ENCODE measurements at regions not wholly inside any gene's neighbourhood (a gene's known extent, or its start where the extent isn't known, plus 50 kb on each side); places are given as distances from the start of the nearest gene placed in this dataset.

DNA sequence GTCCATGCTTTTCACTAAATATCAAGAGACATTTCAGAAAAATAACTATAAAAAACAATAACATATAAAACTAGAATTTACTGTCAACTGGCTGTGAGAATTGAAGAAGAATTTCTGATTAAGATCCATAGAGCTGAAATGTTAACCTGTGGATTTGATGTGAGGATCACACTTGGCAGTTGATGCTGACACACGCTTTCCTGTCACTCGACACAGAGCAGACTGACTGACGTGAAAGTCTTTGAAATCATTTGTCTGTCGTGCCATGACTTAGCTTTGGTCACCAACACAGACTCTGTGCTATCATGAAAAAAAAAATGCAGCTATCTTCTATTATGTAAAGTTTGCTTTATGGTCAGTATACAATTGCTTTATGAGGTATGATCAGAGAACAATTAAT is 706.0 kb upstream of the ZP4 start:
- H3K4me3 ChIP-seq (ENCODE audit: low read depth, low read length), result no peak overlapping the region
- TF ChIP-seq, protein P1, sequence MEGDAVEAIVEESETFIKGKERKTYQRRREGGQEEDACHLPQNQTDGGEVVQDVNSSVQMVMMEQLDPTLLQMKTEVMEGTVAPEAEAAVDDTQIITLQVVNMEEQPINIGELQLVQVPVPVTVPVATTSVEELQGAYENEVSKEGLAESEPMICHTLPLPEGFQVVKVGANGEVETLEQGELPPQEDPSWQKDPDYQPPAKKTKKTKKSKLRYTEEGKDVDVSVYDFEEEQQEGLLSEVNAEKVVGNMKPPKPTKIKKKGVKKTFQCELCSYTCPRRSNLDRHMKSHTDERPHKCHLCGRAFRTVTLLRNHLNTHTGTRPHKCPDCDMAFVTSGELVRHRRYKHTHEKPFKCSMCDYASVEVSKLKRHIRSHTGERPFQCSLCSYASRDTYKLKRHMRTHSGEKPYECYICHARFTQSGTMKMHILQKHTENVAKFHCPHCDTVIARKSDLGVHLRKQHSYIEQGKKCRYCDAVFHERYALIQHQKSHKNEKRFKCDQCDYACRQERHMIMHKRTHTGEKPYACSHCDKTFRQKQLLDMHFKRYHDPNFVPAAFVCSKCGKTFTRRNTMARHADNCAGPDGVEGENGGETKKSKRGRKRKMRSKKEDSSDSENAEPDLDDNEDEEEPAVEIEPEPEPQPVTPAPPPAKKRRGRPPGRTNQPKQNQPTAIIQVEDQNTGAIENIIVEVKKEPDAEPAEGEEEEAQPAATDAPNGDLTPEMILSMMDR (IDR thresholded peaks at IDR 0.05; ENCODE audit: low read depth, low read length, missing control alignments), result no peak
- no peak for DNase-seq (ENCODE audit: low read depth)
- in situ Hi-C loops (cut with HindIII; ENCODE audit: low sequenced_read_pairs), result no loop called here

DNA sequence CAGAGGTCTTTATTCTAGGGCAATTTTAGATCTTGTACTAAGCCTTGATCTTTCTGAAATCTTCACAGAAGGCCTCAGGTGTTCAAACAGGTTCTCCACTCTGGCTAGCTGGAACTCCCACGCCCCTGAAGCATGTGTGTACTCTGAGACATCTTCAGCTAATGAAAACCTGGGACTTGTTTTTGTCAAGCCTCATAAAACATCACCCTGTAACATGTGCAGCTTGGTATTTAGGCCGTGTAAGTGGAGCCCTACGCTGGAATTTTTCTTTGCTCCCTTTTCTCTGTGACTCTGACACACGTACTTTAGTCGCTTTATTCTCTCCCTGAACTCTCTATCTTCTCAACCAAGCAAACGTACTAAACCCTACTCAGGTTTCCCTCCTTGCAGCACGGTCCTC is 701.9 kb upstream of the ZP4 start:
- H3K4me3 ChIP-seq (ENCODE audit: low read depth, low read length), result no peak overlapping the region
- TF ChIP-seq, protein P1 (IDR thresholded peaks at IDR 0.05; ENCODE audit: low read depth, low read length, missing control alignments), result no peak
- DNase-seq (ENCODE audit: low read depth), result no peak
- in situ Hi-C loops (cut with HindIII; ENCODE audit: low sequenced_read_pairs), result no loop called here

DNA sequence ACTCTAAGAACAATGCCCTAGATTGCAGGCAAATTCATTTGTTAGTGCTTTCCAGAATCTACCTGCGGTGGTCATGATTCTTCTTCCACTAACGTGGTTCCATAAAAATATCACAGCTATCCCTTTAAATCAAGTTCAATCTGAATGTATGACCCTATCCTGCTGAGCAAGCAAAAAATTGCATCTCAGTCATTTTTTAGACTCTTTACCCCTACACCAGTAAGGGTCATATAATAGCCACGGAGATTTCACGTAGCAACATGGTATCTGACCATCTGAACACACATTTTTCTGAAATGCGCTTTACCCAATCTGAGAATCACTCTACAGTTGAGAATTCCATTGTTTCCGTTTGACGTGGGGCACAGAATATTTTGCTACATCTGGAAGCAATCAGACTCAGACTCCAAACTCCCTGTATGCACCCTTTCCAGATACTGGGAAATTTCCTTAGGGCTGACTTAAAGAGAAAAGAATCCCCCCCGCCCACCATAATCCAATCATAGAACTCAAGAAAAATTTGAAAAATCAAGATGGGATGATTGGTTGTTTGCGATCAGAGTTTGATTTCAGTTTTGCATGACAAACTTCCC is 699.2 kb upstream of the ZP4 start:
- DNase-seq (ENCODE audit: low read depth), result no peak
- H3K4me3 ChIP-seq (ENCODE audit: low read depth, low read length), result no peak overlapping the region
- in situ Hi-C loops (cut with HindIII; ENCODE audit: low sequenced_read_pairs), result no loop called here

DNA sequence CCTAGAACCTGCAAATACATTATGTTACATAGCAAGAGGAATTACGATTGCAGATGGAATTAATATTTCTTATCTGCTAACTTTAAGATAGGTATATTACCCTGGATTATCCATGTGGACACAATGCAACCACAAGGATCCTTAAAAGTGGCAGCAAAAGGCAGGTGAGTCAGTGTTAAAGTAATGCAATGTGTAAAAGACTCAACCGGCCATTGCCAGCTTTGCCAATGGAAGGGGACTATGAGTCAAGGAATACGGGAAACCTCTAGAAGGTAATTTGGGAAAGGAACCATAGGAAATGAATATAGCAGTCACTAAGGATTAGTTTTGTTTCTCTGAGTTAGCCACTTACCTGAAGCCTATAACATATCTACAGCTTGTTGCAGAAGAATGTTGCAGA is 692.1 kb upstream of the ZP4 start:
- DNase-seq (ENCODE audit: low read depth), result no peak
- TF ChIP-seq, protein P1 (IDR thresholded peaks at IDR 0.05; ENCODE audit: low read depth, low read length, missing control alignments), result no peak
- H3K4me3 ChIP-seq (ENCODE audit: low read depth, low read length), result no peak overlapping the region
- in situ Hi-C loops (cut with HindIII; ENCODE audit: low sequenced_read_pairs), result no loop called here

More for the DNA sequence above, 699.2 kb upstream of the ZP4 start:
- TF ChIP-seq, protein P1 (IDR thresholded peaks at IDR 0.05; ENCODE audit: low read depth, low read length, missing control alignments), result no peak

DNA sequence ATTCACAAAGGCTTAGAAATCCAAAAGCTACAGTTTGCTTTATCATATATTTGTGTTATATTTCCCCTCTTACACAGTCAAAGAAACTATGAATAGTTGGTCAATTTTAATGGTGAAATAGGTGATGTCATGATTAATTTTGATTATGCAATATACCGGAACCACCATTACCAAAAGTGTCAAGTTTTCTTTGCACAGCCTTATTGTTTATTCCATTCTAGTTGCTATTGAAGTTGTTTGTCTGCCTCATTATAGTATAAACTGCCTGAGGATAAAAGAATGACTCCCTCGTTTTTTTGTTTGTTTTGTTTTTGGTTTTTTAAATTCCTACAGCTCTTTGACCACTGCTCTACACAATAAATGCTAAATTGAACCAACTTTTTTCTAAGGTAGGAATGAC is 690.6 kb upstream of the ZP4 start:
- in situ Hi-C loops (cut with HindIII; ENCODE audit: low sequenced_read_pairs), result no loop called here
- TF ChIP-seq, protein P1 (IDR thresholded peaks at IDR 0.05; ENCODE audit: low read depth, low read length, missing control alignments), result no peak
- no peak for DNase-seq (ENCODE audit: low read depth)
- no peak overlapping the region for H3K4me3 ChIP-seq (ENCODE audit: low read depth, low read length)

DNA sequence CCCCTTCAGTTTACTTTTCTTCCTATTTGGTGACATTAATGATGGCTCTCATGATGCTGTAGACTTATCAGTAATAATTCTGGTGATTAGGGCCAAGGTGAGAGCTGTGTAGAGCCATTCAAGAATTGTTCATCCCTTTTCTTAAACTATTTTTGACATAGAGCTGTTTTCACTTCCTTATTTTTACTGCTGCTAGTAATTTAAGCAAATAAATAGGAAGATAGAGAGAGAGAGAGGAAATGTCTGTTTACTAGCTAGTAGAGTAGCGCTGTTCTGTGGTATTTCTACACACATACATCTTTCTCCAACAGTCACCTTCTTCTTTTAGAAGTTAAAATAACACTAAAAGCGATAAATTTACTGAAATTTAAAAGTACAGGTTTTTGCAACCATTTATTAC is 678.0 kb upstream of the ZP4 start:
- in situ Hi-C loops (cut with HindIII; ENCODE audit: low sequenced_read_pairs), result no loop called here
- no peak for DNase-seq (ENCODE audit: low read depth)
- no peak overlapping the region for H3K4me3 ChIP-seq (ENCODE audit: low read depth, low read length)
- TF ChIP-seq, protein P1 (IDR thresholded peaks at IDR 0.05; ENCODE audit: low read depth, low read length, missing control alignments), result no peak
